Hematopoietic multipotent progenitor cell treated with erythropoietin and hydrocortisone succinate and interleukin-3 and kit ligand, for 6 days (in vitro differentiated cells): ENCODE measurements at regions not wholly inside any gene's neighbourhood (a gene's known extent, or its start where the extent isn't known, plus 50 kb on each side); places are given as distances from the start of the nearest gene placed in this dataset.
"Not testable (repeated sequence)": the region's sequence is repeated elsewhere in the genome, so short reads cannot be mapped to it uniquely, and the experiment has no call there.

ENCODE experiments used
- DNase-seq: peaks from one replicate; pipeline ENCODE4 v3.0.0-alpha.2; 2015

GRCh38 chr1:232579958-232580941, 49.7 kb downstream of the SIPA1L2 start:
- DNase-seq = no peak

- no peak for DNase-seq
These were observed 50.5 kb downstream of the SIPA1L2 start for GRCh38 chr1:232579466-232579865.

- peak; percentile 12 for DNase-seq
These were observed 51.2 kb downstream of the SIPA1L2 start for GRCh38 chr1:232578651-232579195.

GRCh38 chr1:232577772-232578171, 52.2 kb downstream of the SIPA1L2 start:
- DNase-seq = no peak

GRCh38 chr1:232576537-232576936, 53.4 kb downstream of the SIPA1L2 start:
- no peak for DNase-seq

- DNase-seq = no peak
These were observed 54.2 kb downstream of the SIPA1L2 start for GRCh38 chr1:232575763-232576040.

GRCh38 chr1:232574889-232575762, 54.8 kb downstream of the SIPA1L2 start:
- DNase-seq = no peak

- DNase-seq = no peak
These were observed 55.9 kb downstream of the SIPA1L2 start for GRCh38 chr1:232574077-232574476.

- DNase-seq = no peak
These were observed 58.4 kb downstream of the SIPA1L2 start for GRCh38 chr1:232571523-232571922.

- no peak for DNase-seq
These were observed 59.9 kb downstream of the SIPA1L2 start for GRCh38 chr1:232570007-232570406.

GRCh38 chr1:232569554-232569921, 60.4 kb downstream of the SIPA1L2 start:
- not testable (repeated sequence) for DNase-seq

- DNase-seq = no peak
These were observed 60.9 kb downstream of the SIPA1L2 start for GRCh38 chr1:232568906-232569553.

GRCh38 chr1:232568331-232568852, 61.5 kb downstream of the SIPA1L2 start:
- DNase-seq = no peak

- DNase-seq = no peak
These were observed 63.8 kb downstream of the SIPA1L2 start for GRCh38 chr1:232566093-232566492.

GRCh38 chr1:232562855-232563510, 67.0 kb downstream of the SIPA1L2 start:
- no peak for DNase-seq

- no peak for DNase-seq
These were observed 68.6 kb downstream of the SIPA1L2 start for GRCh38 chr1:232561381-232561780.

- no peak for DNase-seq
These were observed 69.0 kb downstream of the SIPA1L2 start for GRCh38 chr1:232560940-232561339.

GRCh38 chr1:232558954-232559353, 71.0 kb downstream of the SIPA1L2 start:
- DNase-seq = no peak

- peak; percentile 5 for DNase-seq
These were observed 72.3 kb downstream of the SIPA1L2 start for GRCh38 chr1:232557502-232558191.

- peak; percentile 28 for DNase-seq
These were observed 72.8 kb downstream of the SIPA1L2 start for GRCh38 chr1:232557096-232557495.

GRCh38 chr1:232556351-232556750, 73.6 kb downstream of the SIPA1L2 start:
- DNase-seq = no peak
